Renal pelvis (tissue), 1 donor: ENCODE measurements at regions not wholly inside any gene's neighbourhood (a gene's known extent, or its start where the extent isn't known, plus 50 kb on each side); places are given as distances from the start of the nearest gene placed in this dataset.
A peak's percentile ranks its signal among the peaks of the same experiment; 100 is the strongest.

ENCODE experiments used
- DNase-seq: peaks from one replicate; pipeline ENCODE4 v3.0.0-alpha.2; 2013

DNA sequence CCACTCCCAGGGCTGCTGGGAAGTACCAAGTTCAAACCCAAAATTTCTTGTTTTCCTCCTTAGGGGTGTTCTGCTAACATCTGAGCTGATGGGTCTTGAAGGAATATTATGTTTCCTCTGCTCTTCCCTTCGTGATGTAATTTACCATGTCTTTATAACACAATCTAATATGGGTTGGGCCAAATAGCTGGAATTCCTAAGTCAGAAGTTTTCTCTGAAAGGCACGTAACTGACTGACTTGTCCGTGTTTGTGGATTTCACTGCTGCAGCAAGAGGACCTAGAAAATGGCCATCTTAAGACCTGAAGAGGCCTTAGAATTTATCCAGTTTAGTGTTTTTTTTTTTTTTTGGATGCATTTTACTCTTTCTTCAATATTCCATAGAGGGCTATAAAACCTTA, 256.7 kb downstream of the DCDC2C start:
- DNase-seq: no peak

DNA sequence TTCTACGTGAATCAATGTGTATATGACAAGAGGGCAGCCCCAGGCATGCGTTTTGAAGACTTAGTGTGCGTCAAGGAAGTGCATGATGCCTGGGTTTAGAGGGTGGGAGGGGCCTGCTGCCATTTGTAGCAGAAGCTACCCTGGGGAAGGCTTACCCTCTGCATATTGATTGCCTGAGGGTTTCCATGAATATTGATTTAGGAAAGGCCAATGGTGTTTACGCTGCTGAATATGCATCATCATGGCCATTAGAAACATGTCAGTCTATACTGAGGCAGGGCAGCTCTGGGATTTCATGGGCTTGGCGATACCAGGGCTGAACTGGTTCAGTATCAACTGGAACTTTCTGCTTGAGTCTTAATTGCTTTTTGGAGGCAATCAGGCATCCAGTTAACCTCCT, 259.3 kb downstream of the DCDC2C start:
- no peak for DNase-seq

DNA sequence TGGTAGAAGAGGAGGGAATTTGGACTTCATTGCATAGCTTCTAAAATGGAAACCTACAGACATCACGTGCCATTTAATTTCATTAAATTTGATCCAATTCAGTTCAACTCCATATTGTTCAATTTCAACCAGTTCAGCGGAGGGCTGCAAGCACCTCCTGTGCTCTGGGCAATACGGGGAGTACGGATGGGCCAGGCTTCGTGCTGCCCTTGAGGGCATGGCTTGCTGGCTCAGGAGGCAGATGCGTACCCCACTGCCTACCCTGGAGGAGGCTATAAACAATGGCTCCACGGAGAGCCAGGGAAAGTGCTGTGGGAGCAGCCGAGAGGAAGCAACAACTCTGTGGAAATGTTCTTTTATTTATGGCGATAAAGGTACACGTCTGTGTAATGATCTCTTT, 261.8 kb downstream of the DCDC2C start:
- DNase-seq: no peak

DNA sequence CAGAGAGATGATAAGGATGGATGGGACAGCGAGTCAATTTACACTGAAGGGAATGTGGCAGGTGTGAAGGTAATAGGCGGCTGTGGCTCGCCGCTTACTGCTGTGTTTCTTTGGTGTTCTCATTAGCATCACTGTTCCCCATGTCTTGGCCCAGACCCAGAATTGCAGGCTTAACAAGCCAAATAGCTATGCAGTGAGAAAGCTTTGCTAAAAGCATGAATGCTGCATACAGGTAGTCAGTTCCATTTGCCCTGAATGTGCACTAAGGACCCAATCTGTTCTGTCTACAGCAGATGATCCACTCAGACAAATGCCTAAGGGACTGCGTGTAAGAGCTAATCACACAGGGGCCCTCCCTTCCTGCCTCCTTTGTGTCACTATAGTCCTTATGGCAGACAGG, 262.6 kb downstream of the DCDC2C start:
- DNase-seq: no peak

DNA sequence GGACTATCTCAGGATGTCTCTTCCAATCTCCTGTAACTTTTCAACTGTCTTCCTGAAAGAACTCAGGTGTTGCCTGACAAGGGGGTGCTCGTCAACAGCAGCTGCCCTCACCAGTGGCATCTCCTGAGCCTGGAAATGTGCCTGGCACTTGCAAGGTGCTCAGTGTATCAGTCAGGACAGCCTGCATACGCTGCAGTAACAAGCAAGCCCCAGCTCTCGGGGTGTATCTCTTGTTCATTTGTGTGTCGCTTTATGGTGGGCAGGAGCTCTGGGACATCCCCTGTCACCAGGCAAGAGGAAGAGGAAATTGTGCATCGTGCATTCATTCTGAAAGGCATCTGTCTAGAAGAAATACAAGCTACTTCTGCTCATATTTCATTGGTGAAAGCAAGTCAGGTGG, 263.1 kb downstream of the DCDC2C start:
- DNase-seq: no peak

DNA sequence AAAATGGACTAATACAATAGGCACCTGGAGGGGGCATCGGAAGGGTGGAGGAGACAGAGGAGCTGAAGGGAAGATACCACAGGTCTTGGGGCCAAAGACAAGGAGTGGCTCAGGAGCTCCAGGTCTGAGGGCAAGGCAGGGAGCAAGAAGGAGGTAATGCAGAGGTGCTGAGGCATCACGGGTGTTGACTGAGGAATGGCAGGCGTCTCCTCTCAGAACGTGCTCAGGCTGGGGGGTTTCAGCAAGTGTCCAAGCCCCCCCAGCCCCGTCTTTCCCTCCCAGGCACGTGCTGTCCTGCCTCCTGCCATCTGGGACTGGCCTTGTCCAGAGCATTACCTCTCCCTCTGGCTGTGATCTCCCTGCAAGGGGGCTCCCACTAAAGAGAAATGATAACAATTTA, 265.4 kb downstream of the DCDC2C start:
- no peak for DNase-seq

DNA sequence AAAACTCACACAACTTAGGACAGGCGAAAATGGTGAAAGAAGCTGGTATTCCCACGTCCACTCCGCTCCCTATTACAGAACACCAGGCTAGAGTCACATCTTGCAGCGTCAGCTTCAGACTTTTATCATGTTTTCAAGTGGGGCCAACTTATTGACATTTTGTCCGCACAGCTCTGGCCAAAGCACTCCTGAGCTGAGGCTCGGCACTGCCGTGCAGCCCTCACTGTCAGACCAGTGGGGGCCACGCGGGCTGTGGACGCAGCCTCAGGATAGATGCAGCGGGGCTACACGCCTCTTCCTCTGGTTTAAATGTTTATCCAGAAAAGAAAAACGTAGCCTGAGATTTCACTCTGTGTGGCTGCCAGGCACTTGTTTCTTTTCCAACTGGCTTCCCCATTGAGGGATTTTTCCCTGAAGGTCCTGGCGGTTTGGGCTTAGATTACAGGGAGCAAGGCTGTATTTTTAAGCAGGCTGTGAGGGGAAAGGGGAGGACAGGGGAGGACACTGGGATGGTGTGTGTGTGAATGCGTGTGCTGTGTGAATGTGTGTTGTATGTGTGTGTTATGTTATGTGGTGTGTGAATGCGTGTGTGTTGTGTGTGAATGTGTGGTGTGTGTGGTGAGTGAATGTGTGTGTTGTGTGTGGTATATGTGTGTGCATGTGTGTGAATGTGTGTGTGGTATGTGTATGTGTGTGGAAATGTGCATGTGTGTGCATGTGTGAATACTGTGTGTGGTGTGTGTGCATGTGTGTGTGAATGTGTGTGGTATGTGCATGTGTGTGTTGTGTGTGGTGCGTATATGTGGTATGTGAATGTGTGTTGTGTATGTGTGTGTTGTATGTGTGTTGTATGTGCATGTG, 267.6 kb downstream of the DCDC2C start:
- DNase-seq: no peak

DNA sequence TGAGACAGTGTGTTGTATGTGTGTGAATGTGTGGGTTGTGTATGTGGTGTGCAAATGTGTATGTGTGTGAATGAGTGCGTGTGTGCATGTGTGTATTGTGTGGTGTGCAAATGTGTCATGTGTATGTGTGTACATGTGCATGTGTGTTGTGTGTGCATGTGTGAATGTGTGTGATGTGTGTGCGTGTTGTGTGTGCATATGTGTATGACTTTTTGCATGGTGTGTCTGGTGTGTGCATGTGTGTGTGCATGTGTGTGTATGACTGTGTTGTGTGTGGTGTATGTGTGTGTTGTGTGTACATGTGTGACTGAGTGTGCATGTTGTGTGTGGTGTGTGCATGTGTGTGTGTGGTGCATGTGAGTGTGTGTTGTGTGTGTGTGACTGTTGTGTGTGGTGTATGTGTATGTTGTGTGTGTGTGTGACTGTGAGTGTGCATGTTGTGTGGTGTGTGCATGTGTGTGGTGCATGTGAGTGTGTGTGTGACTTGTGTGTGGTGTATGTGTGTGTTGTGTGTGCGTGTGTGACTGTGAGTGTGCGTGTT, 268.3 kb downstream of the DCDC2C start:
- DNase-seq: no peak

DNA sequence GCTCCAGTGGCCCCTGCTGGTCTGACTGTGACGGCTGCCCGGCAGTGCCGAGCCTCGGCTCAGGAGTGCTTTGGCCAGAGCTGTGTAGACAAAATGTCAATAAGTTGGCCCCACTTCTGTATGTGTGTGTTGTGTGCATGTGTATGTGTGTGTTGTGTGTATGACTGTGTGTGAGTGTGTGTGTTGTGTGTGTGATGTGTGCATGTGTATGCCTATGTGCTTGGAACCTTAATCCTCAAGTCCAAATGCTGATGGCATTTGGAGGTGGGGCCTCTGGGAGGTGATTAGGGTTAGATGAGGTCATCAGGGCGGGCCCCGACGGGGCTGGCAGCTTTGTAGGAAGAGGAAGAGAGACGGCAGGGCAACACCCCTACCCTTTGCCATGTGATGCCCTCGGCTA, 269.0 kb downstream of the DCDC2C start:
- no peak for DNase-seq

DNA sequence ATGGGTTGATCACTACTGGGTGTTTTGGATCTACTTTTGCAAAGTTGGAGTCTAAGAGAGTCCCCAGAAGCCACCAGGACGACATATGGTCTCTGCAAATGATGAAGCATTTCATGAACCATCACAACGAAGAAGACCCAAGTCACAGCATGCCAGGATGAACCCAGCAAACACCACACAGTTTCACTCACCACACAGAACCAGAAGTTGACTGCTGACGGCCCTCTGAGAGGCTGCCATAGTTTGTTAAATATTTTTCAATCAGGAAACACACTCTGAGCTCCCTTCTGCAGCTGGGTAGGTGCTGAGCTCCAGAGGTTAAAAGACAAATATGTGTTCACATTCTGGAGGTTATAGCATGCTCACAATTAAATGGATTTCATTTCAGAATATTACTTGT, 271.4 kb downstream of the DCDC2C start:
- DNase-seq: no peak

DNA sequence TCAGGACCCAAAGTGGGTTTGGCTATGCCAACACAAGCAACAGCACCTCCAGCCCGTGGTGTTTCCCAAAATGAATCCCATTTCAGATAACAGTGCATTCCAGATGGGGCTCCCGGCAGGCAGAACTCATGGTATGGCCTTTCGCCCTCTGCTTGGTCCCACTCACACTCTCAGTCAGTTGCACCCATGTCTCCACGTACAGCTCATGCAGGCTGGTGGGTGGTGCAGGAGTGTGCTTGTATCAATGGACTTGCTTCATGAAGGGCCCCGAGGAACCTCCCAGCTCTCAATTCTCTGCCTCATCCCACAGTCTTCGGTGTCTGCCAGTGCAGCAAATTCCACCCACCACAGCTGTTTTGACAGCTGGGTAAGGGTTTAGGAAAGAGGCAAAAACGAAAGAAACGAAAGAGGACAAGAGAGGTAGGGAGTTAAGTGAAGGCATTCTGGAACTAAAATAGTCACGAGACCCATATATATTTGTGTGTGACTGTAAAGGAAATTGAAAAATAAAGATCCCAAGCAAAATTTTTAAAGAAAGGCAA, 278.1 kb downstream of the DCDC2C start:
- DNase-seq: no peak

DNA sequence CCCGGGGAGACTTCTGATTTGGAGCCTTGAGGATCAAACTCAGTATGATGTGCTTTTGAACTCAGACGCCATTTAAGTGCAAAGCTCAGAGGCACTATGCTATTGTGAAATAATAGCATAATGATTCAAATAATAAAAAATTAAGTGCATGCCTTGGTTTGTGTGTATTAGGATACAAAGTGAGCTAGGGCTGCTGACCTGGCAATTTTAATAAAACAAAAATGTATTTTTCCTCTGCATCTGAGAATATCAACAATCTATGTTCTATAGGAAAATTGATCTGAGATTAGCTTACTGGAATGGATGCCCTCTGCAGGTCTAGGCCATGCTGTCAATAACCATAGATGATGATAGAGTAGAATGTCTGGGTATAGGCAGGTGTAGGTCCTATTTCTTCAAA, 278.8 kb downstream of the DCDC2C start:
- DNase-seq: no peak

DNA sequence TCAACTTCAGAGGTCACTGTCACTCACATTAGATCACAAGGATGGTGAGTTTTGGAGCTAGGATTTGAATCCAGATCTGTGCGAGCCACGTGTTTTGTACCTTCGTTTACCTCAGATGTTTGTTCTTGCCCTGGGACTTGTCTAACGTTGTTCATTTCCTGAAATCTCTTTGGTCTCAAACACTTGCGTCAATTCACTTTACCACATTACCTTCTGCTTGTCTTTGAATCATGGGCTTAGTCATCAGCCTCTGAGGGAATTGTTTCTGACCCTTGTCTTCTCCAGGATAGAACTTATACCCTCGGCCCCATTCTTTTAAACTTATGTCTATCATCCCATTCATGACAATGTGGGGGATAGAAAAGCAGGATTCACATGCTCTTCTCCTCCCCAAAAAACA, 282.7 kb downstream of the DCDC2C start:
- no peak for DNase-seq

DNA sequence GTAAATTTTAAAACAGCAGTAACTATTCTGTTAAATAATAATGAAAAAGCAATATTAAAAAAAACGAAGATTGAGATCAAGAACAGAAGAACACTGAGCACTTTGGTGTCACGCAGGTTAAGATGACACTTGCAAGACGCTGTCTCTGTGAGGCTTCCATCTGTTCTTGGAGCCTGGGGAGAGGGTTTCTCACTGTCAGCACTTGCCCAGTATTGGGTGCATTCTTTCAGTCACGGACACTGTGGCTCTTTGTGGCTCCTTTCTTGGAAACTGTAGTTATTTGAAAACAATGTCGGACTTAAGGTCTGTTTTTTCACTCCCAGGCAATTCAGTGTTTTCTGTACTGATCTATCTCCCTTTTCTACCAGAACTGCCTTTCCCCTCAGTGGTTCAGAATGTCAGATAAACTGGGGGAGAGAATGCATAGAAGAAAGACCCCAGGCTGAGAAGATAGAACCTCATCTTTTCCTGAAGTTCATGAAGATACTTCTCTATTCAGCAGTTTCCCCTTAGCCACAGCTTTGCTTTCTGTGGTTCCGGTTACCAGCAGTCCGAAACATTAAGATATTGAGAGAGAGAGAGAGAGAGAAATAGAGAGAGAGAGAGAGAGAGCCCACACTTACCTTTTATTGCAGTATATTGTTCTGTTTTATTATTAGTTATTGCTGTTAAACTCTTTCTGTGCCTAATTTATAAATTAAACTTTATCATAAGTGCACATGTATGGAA, 283.3 kb downstream of the DCDC2C start:
- DNase-seq: no peak

DNA sequence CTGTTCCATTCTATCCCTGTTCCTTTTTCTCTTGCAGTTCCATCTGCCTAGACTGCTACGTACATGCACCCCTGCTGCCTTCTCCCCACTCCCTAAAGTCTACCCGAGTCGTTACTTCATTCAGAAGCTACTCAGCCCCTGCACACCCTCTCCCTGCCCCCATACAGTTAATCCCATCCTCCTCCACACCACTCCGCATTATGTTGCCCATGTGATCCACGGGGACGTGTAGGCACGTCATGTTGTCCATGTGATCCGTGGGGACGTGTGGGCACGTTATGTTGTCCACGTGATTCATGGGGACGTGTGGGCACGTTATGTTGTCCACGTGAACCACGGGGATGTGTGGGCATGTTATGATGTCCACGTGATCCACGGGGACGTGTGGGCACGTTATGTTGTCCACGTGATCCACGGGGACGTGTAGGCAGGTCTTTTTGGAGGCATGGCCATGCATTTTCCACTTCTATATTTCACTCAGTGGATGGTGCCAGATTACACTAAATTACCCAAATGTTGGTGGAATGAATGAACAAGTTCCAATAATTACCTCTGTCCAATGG, 299.5 kb downstream of the DCDC2C start:
- no peak for DNase-seq

DNA sequence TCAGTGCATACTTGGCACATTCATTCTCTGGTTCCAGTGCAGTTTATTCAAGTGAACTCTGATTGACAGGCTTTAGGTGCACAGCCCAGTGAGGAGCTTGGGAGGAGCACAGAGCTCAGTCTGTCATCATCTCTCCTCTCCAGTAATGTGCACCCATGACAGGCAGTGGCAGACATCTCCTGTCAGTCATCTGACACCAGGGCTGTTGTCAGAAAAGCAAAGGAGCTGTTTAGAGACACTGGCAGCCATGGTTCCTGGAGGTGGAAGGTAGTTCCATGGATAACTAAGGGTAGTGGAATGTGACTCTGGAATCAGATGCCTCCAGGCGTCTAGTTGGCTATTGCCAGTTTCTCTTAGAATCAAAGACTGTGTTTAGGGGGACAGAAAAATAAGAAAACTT, 308.8 kb downstream of the DCDC2C start:
- no peak for DNase-seq

DNA sequence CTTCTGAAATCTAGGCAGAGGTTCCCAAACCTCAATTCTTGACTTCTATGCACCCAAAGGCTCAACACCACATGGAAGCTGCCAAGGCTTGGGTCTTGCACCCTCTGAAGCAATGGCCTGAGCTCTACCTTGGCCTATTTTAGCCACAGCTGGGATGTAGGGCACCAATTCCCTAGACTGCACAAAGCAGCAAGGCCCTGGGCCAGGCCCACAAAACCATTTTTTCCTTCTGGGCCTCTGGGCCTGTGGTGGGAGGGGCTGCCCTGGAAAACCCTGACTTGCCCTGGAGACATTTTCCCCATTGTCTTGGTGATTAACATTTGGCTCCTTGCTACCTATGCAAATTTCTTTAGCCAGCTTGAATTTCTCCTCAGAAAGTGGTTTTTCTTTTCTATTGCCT, 315.2 kb downstream of the DCDC2C start:
- no peak for DNase-seq

DNA sequence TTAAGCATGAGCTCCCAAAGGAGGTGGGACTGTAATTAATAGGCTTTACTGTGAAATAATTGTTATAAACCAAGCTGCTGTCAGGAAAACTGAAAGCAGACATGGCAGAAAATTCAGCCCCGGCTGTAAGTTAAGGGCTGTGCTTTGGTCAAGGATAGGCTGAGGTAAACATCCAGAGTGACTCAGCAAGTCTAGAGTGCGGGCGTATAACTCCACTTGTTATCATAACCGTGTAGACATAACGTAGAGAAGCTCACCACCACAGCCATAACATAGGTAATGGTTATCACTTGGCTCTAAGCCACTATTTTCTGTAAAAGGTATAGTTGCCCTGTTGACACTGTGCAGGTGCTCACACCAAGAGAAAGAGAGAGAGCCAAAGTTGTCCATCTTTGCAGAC, 316.8 kb downstream of the DCDC2C start:
- no peak for DNase-seq

DNA sequence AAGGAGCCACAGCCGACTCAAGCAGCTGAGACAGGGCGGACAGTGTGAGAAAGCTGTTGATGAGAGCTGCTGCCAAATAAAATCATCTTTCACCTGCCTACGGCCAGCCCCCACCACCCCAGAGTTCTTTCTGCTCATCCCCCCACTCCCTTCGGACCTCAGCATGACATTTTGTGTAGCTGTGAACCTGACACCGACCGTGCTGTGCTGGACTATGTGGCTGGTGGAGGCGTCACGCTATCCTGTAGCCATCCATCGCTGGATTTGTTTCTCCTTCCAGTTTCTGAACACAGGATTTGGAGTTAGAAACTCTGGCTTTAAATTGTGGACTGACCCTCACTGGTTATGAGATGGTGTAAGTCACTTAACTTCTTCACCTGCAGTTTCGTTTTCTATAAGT, 317.3 kb downstream of the DCDC2C start:
- DNase-seq: peak; percentile 4

DNA sequence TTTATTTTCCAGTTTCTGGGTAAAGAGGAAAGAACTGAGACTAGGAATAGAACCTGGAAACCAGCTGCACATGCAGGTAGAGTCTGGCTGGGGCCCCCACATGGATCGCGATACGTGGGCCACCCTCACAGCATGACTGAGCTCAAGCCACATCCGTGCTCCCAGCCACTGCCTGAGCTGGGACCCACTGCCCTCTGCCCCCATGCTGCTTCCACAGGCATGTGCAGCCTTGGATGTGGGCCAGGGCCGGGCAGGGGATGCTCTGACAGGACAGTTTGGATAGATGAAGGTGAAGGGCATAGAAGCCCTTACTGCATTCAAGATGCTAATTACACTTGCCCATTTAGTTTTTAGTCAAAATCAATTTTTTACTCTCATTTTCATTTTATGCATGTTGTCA, 321.2 kb downstream of the DCDC2C start:
- no peak for DNase-seq

DNA sequence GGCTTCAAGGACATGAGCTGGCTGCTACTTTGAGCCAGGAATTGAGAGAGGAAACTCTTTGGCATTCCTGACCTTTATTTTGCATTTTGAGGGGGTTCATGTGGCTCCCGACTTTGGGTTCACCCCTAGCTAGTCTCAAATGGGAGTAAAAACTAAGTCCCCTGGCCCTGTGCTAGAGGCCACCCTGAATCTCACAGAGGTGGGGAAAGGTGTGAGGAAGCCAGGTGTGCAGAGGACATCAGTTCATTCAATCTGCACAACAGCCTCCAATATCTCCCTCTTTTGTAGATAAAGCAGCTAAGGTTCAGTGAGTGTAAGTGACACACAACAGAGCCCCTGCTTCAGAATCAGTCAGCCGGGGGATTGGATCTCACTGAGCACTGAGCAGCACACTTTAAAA, 325.7 kb downstream of the DCDC2C start:
- DNase-seq: no peak

DNA sequence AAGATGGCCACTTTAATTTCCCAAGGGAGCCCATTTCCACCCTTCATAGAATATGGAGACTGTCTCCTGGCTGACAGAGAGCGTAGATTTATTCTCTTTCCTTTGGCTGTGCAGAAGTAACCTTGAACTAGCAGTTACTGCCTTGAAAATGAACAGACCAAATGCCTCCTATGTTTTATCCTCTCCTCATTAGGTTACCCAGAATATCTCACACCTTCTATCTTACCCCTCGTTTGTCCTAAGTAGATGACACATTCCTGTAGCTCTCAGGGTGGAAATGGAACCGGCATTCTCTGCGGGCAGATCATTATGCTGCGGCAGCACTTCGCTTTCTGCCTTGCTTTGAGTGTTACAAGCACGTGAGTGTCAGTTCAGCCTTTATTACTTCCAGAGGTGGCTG, 336.5 kb downstream of the DCDC2C start:
- no peak for DNase-seq
